ENCODE measurements at regions not wholly inside any gene's neighbourhood (a gene's known extent, or its start where the extent isn't known, plus 50 kb on each side); places are given as distances from the start of the nearest gene placed in this dataset.

DNA sequence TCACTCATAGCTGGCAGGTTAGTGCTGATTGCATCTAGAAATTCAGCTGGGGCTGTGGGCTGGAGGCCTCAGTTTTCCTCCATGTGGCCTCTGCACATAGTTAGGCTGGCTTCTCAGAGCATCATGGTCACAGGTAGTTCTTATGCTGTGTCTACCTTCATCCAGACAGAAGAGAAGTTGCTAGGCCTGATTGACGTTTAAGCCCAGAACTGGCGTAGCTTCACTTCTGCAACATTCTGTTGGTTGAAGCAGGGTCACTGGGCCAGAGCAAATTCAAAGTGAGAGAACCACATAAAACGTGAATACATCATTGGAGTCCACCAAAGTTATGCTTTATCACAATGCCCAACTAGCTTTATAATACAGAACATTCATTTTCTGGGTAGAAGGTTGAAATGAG is 116.0 kb downstream of the SPP2 start:
- no peak overlapping the region for H3K4me3 ChIP-seq (ENCODE audit: low read depth, low read length)
- no peak for DNase-seq (ENCODE audit: low read depth)
- TF ChIP-seq, protein P1, sequence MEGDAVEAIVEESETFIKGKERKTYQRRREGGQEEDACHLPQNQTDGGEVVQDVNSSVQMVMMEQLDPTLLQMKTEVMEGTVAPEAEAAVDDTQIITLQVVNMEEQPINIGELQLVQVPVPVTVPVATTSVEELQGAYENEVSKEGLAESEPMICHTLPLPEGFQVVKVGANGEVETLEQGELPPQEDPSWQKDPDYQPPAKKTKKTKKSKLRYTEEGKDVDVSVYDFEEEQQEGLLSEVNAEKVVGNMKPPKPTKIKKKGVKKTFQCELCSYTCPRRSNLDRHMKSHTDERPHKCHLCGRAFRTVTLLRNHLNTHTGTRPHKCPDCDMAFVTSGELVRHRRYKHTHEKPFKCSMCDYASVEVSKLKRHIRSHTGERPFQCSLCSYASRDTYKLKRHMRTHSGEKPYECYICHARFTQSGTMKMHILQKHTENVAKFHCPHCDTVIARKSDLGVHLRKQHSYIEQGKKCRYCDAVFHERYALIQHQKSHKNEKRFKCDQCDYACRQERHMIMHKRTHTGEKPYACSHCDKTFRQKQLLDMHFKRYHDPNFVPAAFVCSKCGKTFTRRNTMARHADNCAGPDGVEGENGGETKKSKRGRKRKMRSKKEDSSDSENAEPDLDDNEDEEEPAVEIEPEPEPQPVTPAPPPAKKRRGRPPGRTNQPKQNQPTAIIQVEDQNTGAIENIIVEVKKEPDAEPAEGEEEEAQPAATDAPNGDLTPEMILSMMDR (IDR thresholded peaks at IDR 0.05; ENCODE audit: low read depth, low read length, missing control alignments), result no peak

DNA sequence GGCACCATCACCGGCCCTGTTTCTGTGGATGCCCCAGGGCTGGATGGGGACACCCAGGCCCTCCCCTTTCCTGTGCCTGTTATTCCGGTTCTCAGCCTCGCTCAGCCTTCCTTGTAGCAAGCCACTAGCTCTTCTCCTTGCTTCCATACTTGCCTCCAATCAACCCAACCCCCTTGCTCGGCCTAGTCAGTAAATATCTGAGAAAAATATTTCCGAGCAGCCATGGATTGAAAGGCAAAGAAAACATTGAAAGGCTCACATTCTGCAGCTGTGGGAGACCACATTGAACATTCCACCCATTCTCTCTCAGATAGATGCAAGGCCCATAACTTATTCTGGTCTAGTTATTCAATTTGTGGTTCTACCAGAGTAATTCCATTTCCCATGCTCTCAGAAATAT is 114.9 kb downstream of the SPP2 start:
- no peak overlapping the region for H3K4me3 ChIP-seq (ENCODE audit: low read depth, low read length)
- no peak for DNase-seq (ENCODE audit: low read depth)
- TF ChIP-seq, protein P1 (IDR thresholded peaks at IDR 0.05; ENCODE audit: low read depth, low read length, missing control alignments), result no peak

GRCh38 chr2:234164493-234165413 is 114.3 kb downstream of the SPP2 start:
- no peak overlapping the region for H3K4me3 ChIP-seq (ENCODE audit: low read depth, low read length)

DNA sequence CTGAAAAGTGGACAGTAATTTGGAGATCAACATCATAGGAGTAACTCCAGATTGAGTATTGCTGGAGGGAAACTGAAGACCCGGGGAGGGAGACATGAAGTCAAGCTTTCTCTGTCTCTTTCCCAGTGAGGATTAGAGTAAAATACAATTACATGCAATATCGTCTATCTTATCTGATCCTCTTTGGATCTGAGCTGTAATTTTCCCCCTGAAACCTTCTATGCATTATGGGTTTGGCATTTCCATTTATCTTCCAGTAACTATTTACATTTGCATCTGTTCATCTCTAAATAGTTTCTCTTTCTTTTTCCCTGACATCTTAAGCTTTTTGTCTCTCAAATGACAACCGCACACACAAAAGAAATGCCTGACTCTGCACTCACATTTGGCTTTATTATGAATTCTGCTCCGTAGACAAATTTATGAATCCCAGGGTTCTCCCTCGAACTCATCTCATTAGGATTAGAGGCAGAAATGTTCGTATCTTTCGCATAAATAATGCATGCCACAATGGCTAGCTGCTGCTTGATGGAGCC is 113.1 kb downstream of the SPP2 start:
- TF ChIP-seq, protein P1 (IDR thresholded peaks at IDR 0.05; ENCODE audit: low read depth, low read length, missing control alignments), result no peak
- no peak overlapping the region for H3K4me3 ChIP-seq (ENCODE audit: low read depth, low read length)
- DNase-seq (ENCODE audit: low read depth), result no peak

More at GRCh38 chr2:234164493-234165413, 114.3 kb downstream of the SPP2 start:
- TF ChIP-seq, protein P1 (IDR thresholded peaks at IDR 0.05; ENCODE audit: low read depth, low read length, missing control alignments), result no peak
- DNase-seq (ENCODE audit: low read depth), result no peak

- DNase-seq (ENCODE audit: low read depth), result no peak
- H3K4me3 ChIP-seq (ENCODE audit: low read depth, low read length), result no peak overlapping the region
- TF ChIP-seq, protein P1 (IDR thresholded peaks at IDR 0.05; ENCODE audit: low read depth, low read length, missing control alignments), result no peak
Observed at GRCh38 chr2:234162861-234163260, 112.4 kb downstream of the SPP2 start.

- H3K4me3 ChIP-seq (ENCODE audit: low read depth, low read length), result no peak overlapping the region
- TF ChIP-seq, protein P1 (IDR thresholded peaks at IDR 0.05; ENCODE audit: low read depth, low read length, missing control alignments), result no peak
- DNase-seq (ENCODE audit: low read depth), result no peak
Observed at GRCh38 chr2:234161932-234162331, 111.4 kb downstream of the SPP2 start.

Data from GM12864 (cell line).